A549 (cell line): ENCODE measurements at regions not wholly inside any gene's neighbourhood (a gene's known extent, or its start where the extent isn't known, plus 50 kb on each side); places are given as distances from the start of the nearest gene placed in this dataset.

Experiments used
- ATAC-seq, 2 experiments: fragments of 200-7000 bp in 1 of 2; fragments of >200 bp in 1 of 2; cut with Nextera tagmentation in 1 of 2; cut with Tn5 transposase in 1 of 2; 3 replicates each; pipeline versions ENCODE4 v1.8.0 to v1.9.1; 2018 to 2020; ENCODE audit warnings: mild to moderate bottlenecking in 1 of 2, moderate library complexity in 1 of 2
- CTCF ChIA-PET: fragments of 300-600 bp; sonication (Branson Sonifier 250); formaldehyde crosslinking; extraction: SDS; loops from one replicate; lab custom pipeline; 2021; ENCODE audit warnings: antibody characterized with exemption, inconsistent platforms; lab: Yijun Ruan, JAX
- POLR2A ChIA-PET: fragments of 350-600 bp; formaldehyde crosslinking; extraction: SDS; loops from one replicate; lab custom pipeline; 2021; ENCODE audit warnings: antibody characterized with exemption, inconsistent platforms; lab: Yijun Ruan, JAX
- DNase-seq, 2 experiments: peaks; one replicate each; pipeline versions ENCODE4 v3.0.0 to v3.0.0-alpha.2; 2011 to 2016; ENCODE audit warnings: low read depth in 1 of 2, low spot score in 1 of 2
- FAIRE-seq: peaks from 2 replicates; lab custom pipeline; 2011; peaks lifted over from hg19 to GRCh38; lab: Jason Lieb, UNC
- H3K27ac ChIP-seq, 2 experiments: fragments of >200 bp; sonication (Bioruptor Twin); formaldehyde crosslinking; 3 replicates each; pipeline ENCODE4 v1.5.1; 2016 to 2017
- H3K4me1 ChIP-seq: fragments of >200 bp; sonication (Bioruptor Twin); formaldehyde crosslinking; 3 replicates; pipeline ENCODE4 v1.6.1; 2016
- H3K4me2 ChIP-seq: fragments of >200 bp; sonication (Bioruptor Twin); formaldehyde crosslinking; 3 replicates; pipeline ENCODE4 v1.6.1; 2016
- H3K4me3 ChIP-seq: fragments of >200 bp; sonication (Bioruptor Twin); formaldehyde crosslinking; 3 replicates; pipeline ENCODE4 v1.5.1; 2016
- H3K9me3 ChIP-seq: fragments of >200 bp; sonication (Bioruptor Twin); formaldehyde crosslinking; 3 replicates; pipeline ENCODE4 v1.6.1; 2016
- CBX2 ChIP-seq: fragments of 200-600 bp; sonication (generic); IDR thresholded peaks from 2 replicates; pipeline ENCODE4 v1.6.1; 2016; ENCODE audit warnings: low read depth, mild to moderate bottlenecking, borderline replicate concordance
- CBX8 ChIP-seq: fragments of 200-600 bp; sonication (generic); IDR thresholded peaks from 2 replicates; pipeline ENCODE4 v1.6.1; 2016
- CHD2 ChIP-seq: fragments of 150-350 bp; IDR thresholded peaks from 2 replicates; pipeline ENCODE4 v1.6.1; 2014; ENCODE audit warnings: low read length; ENCODE audit not compliant: partially characterized antibody
- E2F6 ChIP-seq: IDR thresholded peaks from 2 replicates; pipeline ENCODE4 v1.6.1; 2012; ENCODE audit warnings: low read depth, borderline replicate concordance
- ELK1 ChIP-seq: fragments of 150-350 bp; IDR thresholded peaks from 2 replicates; pipeline ENCODE4 v1.6.1; 2014; ENCODE audit warnings: low read depth, mild to moderate bottlenecking, low read length
- FOSB ChIP-seq: fragments of 250-450 bp; sonication (Bioruptor Pico); IDR thresholded peaks from 2 replicates; pipeline ENCODE4 v1.5.0; 2020; ENCODE audit warnings: mild to moderate bottlenecking, moderate library complexity
- FOXS1 ChIP-seq: fragments of 250-450 bp; sonication (Bioruptor Pico); IDR thresholded peaks from 2 replicates; pipeline ENCODE4 v1.5.0; 2020; ENCODE audit warnings: mild to moderate bottlenecking, moderate library complexity
- GATA3 ChIP-seq: IDR thresholded peaks from 2 replicates; pipeline ENCODE4 v1.6.1; 2012; ENCODE audit warnings: borderline replicate concordance
- HDAC2 ChIP-seq: fragments of 200-600 bp; sonication (generic); IDR thresholded peaks from 2 replicates; pipeline ENCODE4 v1.6.1; 2016
- HEYL ChIP-seq: fragments of 250-450 bp; sonication (Bioruptor Pico); IDR thresholded peaks from 2 replicates; pipeline ENCODE4 v1.8.0; 2021; ENCODE audit warnings: mild to moderate bottlenecking, moderate library complexity
- HMGXB4 ChIP-seq: fragments of 250-450 bp; sonication (Bioruptor Pico); IDR thresholded peaks from 2 replicates; pipeline ENCODE4 v1.5.0; 2021; ENCODE audit warnings: mild to moderate bottlenecking, moderate library complexity, borderline replicate concordance
- HOXB13 ChIP-seq: fragments of 250-450 bp; sonication (Bioruptor Pico); IDR thresholded peaks from 2 replicates; pipeline ENCODE4 v1.5.0; 2020; ENCODE audit warnings: low read depth, mild to moderate bottlenecking, moderate library complexity
- HOXB5 ChIP-seq: fragments of 250-450 bp; sonication (Bioruptor Pico); IDR thresholded peaks from 2 replicates; pipeline ENCODE4 v1.5.0; 2020; ENCODE audit warnings: mild to moderate bottlenecking, moderate library complexity
- KDM1A ChIP-seq: fragments of 200-600 bp; sonication (generic); IDR thresholded peaks from 2 replicates; pipeline ENCODE4 v1.6.1; 2016; ENCODE audit warnings: low read depth, mild to moderate bottlenecking
- KDM5A ChIP-seq: fragments of 200-600 bp; sonication (generic); IDR thresholded peaks from 2 replicates; pipeline ENCODE4 v1.6.1; 2016; ENCODE audit warnings: antibody characterized with exemption, mild to moderate bottlenecking
- MAFK ChIP-seq: fragments of 450-650 bp; IDR thresholded peaks from 2 replicates; pipeline ENCODE4 v1.6.1; 2014; ENCODE audit not compliant: partially characterized antibody
- MAX ChIP-seq: IDR thresholded peaks from 2 replicates; pipeline ENCODE4 v1.6.1; 2012
- NPAS2 ChIP-seq: fragments of 250-450 bp; sonication (Bioruptor Pico); IDR thresholded peaks from 2 replicates; pipeline ENCODE4 v1.8.0; 2022; ENCODE audit warnings: mild to moderate bottlenecking, moderate library complexity, borderline replicate concordance
- NR3C1 ChIP-seq: fragments of >200 bp; sonication (Bioruptor Twin); formaldehyde crosslinking; IDR thresholded peaks from 3 replicates; pipeline ENCODE4 v1.6.1; 2017
- PBX3 ChIP-seq: IDR thresholded peaks from 2 replicates; pipeline ENCODE4 v1.6.1; 2012
- PHF8 ChIP-seq: fragments of 200-600 bp; sonication (generic); IDR thresholded peaks from 2 replicates; pipeline ENCODE4 v1.6.1; 2016; ENCODE audit warnings: low read depth, mild to moderate bottlenecking, antibody characterized with exemption, moderate library complexity, borderline replicate concordance
- POLR2AphosphoS2 ChIP-seq: conservative IDR thresholded peaks from 2 replicates; pipeline ENCODE4 v1.6.1; 2012; ENCODE audit warnings: low read length, improper control_type of control experiment, inconsistent platforms
- RAD21 ChIP-seq, 2 experiments: fragments of >200 bp in 1 of 2; sonication (Bioruptor Twin) in 1 of 2; formaldehyde crosslinking in 1 of 2; IDR thresholded peaks in 1 of 2; conservative IDR thresholded peaks in 1 of 2; 2 replicates in 1 of 2; 3 replicates in 1 of 2; pipeline ENCODE4 v1.6.1; 2012 to 2018; ENCODE audit warnings: inconsistent platforms in 1 of 2
- RARB ChIP-seq: fragments of 250-450 bp; sonication (Bioruptor Pico); IDR thresholded peaks from 2 replicates; pipeline ENCODE4 v1.8.0; 2021; ENCODE audit warnings: mild to moderate bottlenecking, moderate library complexity
- RCOR1 ChIP-seq: fragments of 150-350 bp; IDR thresholded peaks from 2 replicates; pipeline ENCODE4 v1.6.1; 2014; ENCODE audit warnings: antibody characterized with exemption, low read length, low read depth
- SMC3 ChIP-seq: fragments of >200 bp; sonication (Bioruptor Twin); formaldehyde crosslinking; IDR thresholded peaks from 3 replicates; pipeline ENCODE4 v1.6.1; 2018; ENCODE audit warnings: inconsistent platforms
- TFCP2L1 ChIP-seq: fragments of 250-450 bp; sonication (Bioruptor Pico); IDR thresholded peaks from 2 replicates; pipeline ENCODE4 v1.5.0; 2021; ENCODE audit warnings: mild to moderate bottlenecking
- TP53 ChIP-seq: fragments of 250-450 bp; sonication (Bioruptor Pico); IDR thresholded peaks from 2 replicates; pipeline ENCODE4 v1.5.0; 2021; ENCODE audit warnings: mild to moderate bottlenecking, moderate library complexity
- ZNF302 ChIP-seq: fragments of 250-450 bp; sonication (Bioruptor Pico); IDR thresholded peaks from 2 replicates; pipeline ENCODE4 v1.9.0; 2021; ENCODE audit warnings: inconsistent platforms, mild to moderate bottlenecking, moderate library complexity
- WGBS: methylation state at CpG from one replicate; pipeline ENCODE4 v1.1.6; 2017; ENCODE audit errors: missing lambda C conversion rate; 5-methylcytosine and 5-hydroxymethylcytosine counted together
- TF ChIP-seq, protein P1 (sequence below): fragments of 250-450 bp; sonication (Bioruptor Pico); IDR thresholded peaks from 2 replicates; pipeline ENCODE4 v1.5.0; 2020; ENCODE audit warnings: low read depth, mild to moderate bottlenecking, moderate library complexity

DNA sequence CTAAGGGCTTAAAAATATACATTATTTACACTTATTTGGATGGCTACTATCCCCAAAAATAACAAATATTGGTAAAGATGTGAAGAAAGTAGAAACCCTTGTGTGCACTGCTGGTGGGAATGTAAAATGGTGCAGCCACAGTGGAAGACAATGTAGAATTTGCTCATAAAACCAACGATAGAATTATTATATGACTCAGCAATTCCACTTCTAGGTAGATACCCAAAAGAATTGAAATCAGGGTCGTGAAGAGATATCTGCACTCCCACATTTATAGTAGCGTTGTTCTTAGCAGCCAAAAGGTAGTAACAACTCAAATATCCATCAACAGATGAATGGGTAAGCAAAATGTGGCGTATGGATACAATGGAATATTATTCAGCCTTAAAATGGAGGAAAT, 181.6 kb upstream of the UBE3A start:
- Histone ChIP-seq H3K4me2 (no peak overlapping the region), H3K9me3 (no peaks in the 10 kb centered on the region), H3K27ac (no peak overlapping the region), H3K4me1 (no peaks in the 10 kb centered on the region), H3K4me3 (no peak overlapping the region)
- TF ChIP-seq RCOR1 (no peak), MAFK (peak; percentile 63)
- ChIA-PET CTCF (no interaction called here), POLR2A (no interaction called here)
- WGBS: 26% methylated on average over 4 of the region's 4 CpGs
- ATAC-seq (no peak), FAIRE-seq (no peak), DNase-seq (no peak)

DNA sequence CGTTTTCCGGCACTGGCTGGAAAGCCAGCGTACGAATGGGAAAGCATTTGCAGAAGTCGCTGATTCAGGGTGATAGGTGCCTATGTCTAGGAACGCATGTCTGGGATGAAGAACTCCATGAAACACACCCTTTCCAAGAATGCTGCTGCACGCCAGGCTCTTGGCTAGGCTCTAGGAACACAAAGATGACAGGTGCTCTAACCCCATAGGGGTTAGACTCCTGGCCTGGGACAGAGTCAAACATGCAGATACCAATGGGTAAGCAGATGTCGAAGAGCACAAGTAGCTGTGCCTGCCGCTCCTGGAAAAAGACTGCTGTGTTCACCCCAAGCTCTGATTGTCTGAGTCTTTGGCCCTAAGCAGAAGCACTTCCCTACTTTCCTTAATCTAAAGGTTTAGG, 180.9 kb upstream of the UBE3A start:
- Histone ChIP-seq H3K27ac (no peak overlapping the region), H3K4me3 (no peak overlapping the region), H3K4me1 (no peaks in the 10 kb centered on the region), H3K4me2 (no peak overlapping the region), H3K9me3 (no peaks in the 10 kb centered on the region)
- 62% methylated on average over 8 of the region's 9 CpGs for WGBS
- ChIA-PET CTCF (no interaction called here), POLR2A (no interaction called here)
- DNase-seq: no peak
- ATAC-seq: no peak
- FAIRE-seq: no peak
- TF ChIP-seq HMGXB4 (CRISPR knock-in tag) (no peak), CBX2 (no peak), HEYL (CRISPR knock-in tag) (no peak), SMC3 (no peak), RARB (CRISPR knock-in tag) (no peak), PHF8 (no peak), RAD21 (conservative IDR thresholded peaks at IDR 0.05 in 1 of 2, IDR thresholded peaks at IDR 0.05 in 1 of 2) (no peak), ZNF302 (CRISPR knock-in tag) (no peak), ELK1 (no peak), GATA3 (no peak), NPAS2 (no peak), KDM5A (no peak), MAX (no peak), NR3C1 (no peak), PBX3 (no peak), FOXS1 (CRISPR knock-in tag) (no peak), POLR2AphosphoS2 (no peak)
- TF ChIP-seq, protein P1, sequence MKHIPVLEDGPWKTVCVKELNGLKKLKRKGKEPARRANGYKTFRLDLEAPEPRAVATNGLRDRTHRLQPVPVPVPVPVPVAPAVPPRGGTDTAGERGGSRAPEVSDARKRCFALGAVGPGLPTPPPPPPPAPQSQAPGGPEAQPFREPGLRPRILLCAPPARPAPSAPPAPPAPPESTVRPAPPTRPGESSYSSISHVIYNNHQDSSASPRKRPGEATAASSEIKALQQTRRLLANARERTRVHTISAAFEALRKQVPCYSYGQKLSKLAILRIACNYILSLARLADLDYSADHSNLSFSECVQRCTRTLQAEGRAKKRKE (CRISPR knock-in tag): no peak

DNA sequence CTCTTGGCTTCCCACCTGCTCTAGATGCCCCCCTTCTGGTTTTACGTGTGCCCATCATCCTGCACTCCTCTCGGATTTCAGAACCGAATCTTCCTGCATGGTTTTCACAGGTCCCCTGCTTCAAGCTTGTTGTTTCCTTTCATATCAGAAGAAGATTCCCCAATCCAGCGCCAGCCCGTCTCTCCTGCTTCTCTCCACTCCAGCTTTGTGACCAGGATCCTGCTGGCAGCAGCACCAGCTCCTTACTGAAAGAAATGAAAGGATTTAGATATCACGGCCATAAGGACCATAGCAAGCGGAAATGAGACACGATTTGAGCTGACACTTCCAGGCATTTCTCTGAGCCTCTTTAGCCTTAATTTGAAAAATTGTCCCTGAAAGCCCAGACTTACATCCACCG, 180.3 kb upstream of the UBE3A start:
- 15% methylated on average over 9 of the region's 9 CpGs for WGBS
- H3K4me3 ChIP-seq: no peak overlapping the region
- CTCF ChIA-PET: interaction anchor here (0.6 kb wide), 1 partner anchor 919 kb away, joined by 3 read pairs; no protein-coding TSS in a partner anchor
- H3K4me2 ChIP-seq: no peak overlapping the region
- no peak for DNase-seq
- POLR2A ChIA-PET: no interaction called here
- no peak for FAIRE-seq
- ATAC-seq: no peak
- no peaks in the 10 kb centered on the region for H3K4me1 ChIP-seq
- no peaks in the 10 kb centered on the region for H3K9me3 ChIP-seq
- no peak overlapping the region for H3K27ac ChIP-seq
- no peak for TF ChIP-seq CHD2
- TF ChIP-seq FOSB (CRISPR knock-in tag): no peak
- no peak for TF ChIP-seq MAFK
- no peak for TF ChIP-seq E2F6
- no peak for TF ChIP-seq TFCP2L1 (CRISPR knock-in tag)
- no peak for TF ChIP-seq HOXB13 (CRISPR knock-in tag)
- no peak for TF ChIP-seq KDM1A
- no peak for TF ChIP-seq HOXB5
- TF ChIP-seq CBX8: no peak
- no peak for TF ChIP-seq HDAC2
- no peak for TF ChIP-seq ZNF302 (CRISPR knock-in tag)
- no peak for TF ChIP-seq TP53 (CRISPR knock-in tag)
